SK-N-DZ (cell line): ENCODE measurements at regions not wholly inside any gene's neighbourhood (a gene's known extent, or its start where the extent isn't known, plus 50 kb on each side); places are given as distances from the start of the nearest gene placed in this dataset.

ENCODE experiments used
- DNase-seq: peaks from one replicate; pipeline ENCODE4 v3.0.0-alpha.2; 2015; ENCODE audit warnings: low spot score

DNA sequence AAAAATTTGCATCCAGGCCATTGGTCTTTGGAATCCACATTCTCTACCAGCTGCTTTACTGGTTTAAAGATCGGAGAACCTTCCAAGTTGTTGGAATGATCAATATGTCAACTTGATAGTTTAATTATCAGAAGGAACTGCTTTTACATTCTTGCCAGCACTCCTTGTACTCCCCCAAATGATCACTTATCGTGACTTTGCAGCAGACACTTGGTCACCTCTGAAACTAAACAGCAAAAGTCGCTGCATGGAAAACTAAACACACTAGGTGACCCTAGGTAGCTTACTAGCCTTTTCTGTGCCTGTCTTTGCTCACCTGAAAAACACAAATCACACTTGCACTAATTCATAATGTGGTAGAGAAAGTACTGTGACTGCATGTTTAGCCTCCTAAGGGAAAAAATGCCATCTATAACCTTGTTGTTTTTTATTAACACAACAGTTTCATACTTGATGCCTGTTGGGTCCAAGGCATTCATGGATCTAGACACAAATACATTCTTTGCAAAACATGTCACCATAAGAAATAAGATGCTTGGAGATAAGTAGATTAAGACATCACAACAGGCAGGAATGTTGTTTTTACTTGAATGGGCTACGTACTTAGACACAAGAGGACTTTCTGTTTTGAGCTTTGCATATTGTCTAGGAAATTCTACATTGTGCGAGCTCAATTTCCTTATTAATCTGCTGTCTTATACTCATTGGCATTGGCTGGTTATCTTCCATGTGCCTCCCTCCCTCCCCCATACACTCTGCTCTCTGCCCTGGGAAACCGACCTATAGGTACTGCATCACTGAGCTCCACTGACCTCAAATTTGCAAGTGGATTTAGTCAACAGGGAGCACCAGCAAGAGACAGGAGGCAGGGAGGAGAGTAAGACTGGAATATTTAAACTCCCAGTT lies 219.1 kb upstream of the STK17B start:
- DNase-seq = no peak

DNA sequence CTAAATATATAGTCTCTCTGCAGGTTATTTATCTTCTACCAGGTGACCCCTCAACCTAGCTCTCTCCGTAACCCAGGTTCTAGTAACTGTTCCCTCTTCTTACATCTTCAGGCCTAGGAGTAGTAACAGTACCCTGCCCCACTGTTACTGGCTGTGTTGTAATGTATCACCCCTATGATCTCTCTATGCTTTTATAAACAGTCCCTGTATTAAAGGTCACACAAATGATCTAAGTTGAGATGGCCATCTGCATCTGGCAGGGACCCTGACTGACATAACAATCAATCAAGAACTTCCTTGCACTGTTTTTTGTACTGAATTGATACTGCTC lies 219.7 kb upstream of the STK17B start:
- peak; percentile 29 for DNase-seq

DNA sequence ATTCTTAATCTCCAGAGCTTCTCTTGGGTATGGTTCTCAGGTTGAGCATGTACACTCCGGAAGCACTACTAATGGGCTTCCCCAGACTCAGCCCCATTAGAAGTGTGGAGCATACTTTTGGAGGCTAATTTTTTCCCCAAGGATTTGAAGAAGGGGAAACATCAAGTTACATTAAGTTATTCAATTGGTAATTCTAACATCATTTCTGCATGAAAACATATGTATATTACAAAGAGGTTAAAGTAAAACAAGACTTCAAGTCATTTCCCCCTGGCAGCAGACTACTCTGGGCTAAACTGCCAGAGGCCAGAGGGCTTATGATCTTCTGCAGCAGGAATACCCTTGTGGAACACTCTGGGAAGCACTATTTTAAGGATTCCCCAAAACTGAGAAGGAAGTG lies 227.7 kb upstream of the STK17B start:
- no peak for DNase-seq

DNA sequence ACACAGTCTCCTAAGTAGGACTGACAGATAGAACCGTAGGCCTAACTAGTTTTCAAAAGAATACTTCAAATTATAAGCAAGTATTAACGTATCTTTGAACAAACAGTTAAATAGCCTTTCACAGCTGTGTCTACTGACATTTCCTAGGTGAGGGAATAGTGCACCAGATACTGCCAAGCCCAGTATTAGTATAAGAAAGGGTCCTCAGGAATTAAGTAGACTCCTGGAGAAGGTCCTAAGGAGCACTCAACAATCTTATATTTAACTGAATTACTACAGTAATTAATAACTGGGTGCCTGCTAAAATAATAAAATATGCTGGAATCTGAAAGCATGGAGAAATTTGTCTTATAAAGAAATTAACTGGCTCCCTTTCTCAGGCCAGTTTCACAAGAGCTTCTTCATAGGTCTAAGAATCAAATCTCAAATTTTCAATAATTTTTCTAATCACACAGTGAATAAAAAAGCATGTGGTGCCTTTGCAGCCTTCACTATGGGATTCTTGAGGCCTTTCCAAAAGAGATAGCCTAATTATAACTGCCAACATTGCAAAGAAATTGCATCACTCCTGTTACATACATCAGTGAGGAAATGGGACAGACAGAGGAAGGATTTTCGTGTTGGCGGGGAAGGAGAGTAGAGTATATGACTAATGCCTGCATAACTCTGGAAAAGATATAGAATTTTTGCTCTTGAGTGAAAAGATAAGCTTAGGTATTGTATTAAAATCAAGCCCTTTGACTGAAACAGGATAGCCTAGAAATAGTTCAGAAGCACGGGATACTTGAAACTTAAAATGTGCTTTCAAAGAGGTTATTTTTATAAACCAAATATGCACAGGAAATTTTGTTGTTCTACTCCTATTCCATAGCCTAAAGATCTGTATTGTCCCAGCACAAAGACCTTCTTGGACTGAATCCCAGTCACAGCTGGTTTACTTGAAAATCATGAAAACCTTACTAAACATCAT lies 228.6 kb upstream of the STK17B start:
- no peak for DNase-seq

DNA sequence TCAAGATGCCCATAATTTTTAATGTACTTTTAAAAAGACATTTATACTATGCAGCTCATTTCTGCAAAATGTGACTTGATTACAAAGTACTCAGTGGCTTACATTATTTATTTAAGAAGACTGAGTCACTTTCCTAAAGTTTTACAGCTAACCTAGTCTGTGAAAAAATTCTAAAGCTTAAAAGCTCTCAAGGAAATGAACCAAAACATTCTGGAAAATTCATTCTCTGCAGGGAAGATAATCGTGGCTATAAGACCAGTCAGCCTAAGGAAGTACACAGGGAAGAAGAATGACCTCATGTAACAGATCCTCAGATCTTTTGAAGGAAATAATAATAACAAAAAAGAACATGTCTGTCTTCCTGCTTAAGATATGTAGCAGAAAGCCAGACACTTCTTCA lies 232.1 kb upstream of the STK17B start:
- DNase-seq = no peak

DNA sequence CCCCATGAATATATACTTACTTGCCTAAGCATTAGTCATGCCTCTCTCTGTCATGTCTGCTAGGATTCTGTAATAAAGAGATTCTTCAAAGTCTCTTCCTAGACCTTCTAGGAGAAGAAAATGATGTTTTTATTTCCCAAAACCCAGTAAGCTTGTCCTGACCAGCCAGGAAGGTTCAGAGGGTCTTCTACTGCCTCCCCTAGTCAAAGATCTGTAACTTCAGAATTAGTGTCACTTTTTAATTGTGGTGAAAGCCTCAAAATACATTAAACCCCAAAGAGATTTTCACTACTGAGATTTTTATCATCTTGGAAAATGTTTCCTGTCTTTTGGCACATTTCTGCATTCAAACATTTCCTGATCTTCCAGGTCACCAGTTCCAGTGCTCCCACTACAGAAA lies 232.9 kb upstream of the STK17B start:
- DNase-seq = no peak

DNA sequence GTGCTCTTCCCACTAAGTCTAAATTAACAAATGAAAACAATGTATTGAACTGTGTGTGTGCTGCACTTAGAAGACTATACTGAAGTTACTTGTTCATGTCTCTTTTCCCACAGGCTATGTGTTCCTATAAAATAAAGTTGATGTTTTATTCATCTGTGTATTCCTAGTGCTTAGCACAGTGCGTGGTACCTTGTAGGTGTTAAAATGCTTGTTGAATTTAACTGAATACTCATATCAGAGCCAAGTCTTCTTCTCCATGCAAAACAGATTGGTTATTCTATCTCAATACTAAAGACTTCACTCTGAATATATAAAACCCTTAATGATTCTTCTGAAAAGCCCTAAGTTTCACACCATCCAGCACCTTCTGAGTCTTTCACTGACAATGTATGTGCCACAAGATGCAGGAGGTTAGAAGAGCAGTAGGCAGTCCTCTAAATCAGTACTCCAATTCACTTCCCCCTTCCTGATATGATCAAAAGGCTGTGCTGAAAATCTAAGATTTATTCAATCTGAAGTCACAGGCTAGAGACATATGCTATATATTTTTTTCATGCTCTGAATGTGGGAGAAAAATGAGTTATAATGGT lies 231.7 kb upstream of the CCDC150 start:
- no peak for DNase-seq

DNA sequence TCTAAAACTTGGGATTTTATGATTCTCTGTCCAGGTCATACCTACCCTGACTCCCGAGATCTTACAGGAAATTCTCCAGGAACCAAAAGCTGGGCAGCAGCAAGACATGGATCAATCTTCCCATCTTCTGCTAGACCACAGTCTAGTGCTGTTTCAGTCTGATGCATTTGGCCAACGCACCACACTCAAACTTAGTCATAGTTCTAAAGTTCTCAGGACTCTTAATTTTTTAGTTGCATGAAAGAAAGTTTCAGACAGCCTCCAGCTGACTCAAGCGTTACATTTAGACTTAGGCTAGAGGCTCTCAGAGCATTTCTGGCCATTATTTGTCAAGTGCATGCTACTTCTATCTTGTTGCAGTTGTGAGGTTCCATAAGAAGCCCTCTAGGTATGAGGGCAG lies 230.1 kb upstream of the CCDC150 start:
- DNase-seq = no peak

DNA sequence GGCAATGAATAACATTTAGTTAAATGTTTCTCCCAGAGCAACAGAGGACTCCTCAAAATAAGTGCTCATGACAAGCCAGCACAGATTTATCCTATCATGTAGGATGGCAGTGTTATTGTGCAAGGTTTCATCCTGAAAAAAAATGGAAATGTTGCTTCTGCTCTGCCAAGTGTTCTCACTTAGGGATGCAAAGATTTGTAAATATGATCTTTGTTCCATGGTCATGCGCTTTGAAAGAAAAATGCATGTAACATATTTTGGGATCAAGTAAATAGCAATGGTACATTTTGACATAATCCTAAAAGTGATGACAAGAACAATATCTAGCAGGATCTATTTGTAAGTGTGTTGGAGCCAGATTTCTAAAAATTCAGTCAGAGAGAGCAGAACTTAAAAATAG lies 229.5 kb upstream of the CCDC150 start:
- DNase-seq = no peak

DNA sequence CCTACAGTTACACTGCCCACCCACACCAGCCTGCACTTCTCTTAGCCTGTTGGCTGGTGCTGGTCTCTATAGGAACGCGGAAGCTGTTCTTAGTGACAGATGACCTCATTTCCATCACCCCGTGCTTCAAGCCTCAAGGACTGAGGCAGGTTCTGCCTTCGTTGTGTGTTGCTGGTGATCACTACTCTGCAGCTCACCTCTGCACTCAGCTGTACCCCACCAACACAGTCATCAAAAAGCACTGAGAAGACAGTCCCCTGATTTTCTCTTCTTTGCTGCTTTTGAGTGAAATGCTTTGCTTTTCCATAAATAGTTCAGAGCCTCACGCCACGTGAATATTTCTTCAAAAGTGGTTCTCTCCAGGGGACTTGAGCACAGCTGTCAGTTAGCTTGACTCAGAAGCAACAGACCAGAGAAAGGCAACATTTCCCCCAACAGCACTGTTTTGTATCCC lies 225.7 kb upstream of the CCDC150 start:
- no peak for DNase-seq

DNA sequence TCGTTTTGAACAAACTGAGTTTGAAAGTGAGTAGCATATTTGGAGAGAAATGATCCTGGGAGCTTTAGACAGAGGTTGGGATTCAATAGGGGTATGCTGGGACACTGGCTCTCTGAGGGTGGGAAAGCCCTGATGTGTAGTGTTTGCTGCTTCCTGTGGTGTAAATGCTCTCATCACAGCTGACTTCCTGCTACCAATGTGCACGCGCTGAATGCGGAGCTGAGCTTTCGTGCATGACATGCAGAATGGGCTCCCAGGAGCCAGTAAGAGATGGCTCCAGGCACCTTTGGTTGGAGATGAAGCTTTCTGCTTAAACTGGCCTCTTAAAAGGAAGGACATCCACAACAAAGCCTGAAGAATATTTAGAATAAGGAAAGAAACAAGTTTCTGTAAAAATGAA lies 224.1 kb upstream of the CCDC150 start:
- no peak for DNase-seq

DNA sequence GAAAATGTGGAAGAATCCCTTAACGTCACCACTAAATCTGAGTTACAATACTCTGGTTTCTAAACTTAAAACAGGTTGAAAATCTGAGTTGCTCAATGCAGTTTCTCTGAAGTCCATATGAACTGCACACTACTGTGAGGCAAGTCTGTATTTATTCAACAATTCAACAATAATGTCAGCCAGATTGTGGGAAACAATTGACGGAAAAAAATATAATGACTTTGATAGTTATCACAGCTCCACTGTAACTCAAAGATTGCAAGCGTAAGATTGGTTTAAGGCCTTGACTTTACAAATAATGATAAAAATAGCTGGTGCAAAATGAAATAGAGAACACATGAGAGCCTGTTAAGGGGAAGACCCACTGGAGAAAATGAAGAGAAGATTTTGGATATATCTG lies 219.4 kb upstream of the CCDC150 start:
- no peak for DNase-seq

DNA sequence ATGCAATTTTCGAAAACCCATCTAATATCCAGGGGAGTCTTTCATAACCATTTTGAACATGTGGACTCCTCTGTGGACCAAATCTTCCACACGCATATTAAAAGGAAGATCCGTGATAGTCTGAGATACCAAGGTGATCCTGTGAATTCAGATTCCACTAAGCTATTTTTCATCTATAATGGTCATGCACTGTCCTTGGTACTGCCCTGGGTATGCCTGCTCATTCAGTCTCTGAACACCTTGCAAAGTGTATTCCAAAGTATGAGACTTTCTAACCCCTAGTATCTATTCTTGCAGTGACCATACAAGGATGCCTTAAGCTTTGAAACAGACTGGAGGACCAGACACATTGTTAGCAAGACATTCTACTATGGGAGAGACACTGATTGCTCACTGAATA lies 217.6 kb upstream of the CCDC150 start:
- DNase-seq = no peak

DNA sequence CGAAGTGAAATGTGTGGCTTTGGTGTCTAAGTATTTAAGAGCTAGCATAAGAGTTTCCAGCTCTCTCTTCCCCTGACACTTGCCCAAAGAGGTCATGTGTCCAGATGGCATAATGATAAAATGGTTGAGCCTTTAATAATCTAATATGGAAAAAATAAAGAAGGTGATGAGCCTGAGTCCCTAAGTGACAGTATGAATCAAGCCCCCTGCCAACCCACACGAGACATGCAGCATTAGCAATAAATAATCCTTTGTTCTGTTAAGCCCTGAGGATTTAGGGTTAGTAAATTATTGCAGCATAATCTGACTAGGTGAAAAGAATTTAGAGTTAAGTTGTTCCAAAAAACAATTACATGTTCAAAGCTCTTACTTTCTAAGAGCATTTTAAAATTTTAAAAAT lies 217.2 kb upstream of the CCDC150 start:
- no peak for DNase-seq

DNA sequence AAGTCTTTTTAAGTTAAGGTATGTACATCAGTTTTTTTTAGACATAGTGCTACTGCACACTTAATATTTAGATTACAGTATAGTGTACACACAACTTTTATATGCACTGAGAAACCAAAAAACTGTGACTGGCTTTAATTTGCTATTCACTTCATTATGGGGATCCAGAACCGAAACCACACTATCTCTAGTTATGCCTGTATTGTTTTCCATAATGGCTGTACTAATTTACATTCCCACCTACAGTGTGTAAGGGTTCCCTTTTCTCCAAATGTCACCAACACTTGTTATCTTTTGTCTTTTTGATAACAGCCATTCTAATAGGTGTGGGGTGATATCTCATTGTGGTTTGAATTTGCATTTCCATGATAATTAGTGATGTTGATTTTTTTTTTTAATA lies 213.4 kb upstream of the CCDC150 start:
- DNase-seq = no peak

DNA sequence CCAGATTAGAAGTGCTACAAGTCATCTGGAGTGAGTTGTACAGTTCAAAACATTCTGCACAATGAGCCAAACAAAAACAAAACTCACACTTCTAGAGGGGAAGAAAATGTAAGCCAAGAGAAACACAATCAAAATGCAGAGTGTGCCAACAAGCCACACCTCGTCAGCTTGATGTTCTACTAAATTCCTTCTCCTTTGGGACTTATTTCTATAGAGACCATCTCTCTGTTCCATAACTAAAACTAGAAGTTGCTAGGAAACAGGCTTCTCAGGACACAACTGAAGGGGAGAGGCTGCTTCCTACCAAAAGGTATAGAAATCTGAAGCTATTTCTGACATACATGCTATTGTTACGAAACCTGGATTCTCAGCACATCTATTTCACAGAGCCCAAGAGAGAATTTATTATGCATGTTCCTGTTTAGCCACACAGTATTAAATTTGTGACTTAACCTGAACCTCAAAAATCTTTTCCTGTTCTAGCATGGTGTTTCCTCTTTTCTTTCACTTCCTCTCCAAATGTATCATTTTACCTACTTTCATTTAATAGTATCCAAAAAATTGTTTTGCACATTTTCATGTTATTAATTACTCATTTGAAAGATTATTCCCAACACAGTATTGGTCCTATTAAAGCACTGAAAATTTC lies 211.4 kb upstream of the CCDC150 start:
- no peak for DNase-seq

DNA sequence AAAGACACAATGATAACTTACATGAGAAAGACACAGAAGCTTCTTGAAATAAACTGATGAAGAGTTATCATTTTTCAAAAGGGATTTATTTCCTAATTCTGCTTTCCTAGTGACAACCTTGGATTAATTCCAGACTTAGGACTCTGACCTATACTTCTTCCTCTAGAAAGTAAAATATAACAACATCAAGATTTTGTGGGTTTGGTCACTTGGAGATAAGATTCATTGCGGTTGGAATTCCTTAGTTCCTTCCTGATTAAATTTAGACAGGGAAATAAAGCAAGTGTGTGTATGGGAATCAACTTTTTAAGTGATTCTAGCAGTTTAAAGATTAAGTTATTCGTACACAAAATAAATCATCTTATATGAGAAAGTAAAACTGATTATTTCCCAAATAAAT lies 208.4 kb upstream of the CCDC150 start:
- no peak for DNase-seq

DNA sequence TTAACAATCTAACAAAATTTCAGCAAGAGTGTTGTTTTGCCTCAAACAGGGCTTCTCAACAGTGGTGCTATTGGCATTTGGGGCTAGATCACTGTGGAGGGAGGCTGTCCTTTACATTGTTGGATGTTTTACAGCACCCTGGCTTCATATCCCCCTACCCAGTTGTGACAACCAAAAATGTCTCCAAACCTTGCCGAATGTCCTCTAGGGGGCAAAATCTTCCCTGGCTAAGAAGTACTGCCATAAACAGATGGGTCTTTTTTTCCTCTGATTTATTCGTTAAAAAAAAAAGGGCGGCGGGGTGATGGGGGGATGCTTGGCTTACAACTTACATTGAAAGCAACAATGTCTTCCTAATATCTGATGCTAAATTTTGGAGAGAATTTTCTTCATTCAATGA lies 207.6 kb upstream of the CCDC150 start:
- peak; percentile 35 for DNase-seq

DNA sequence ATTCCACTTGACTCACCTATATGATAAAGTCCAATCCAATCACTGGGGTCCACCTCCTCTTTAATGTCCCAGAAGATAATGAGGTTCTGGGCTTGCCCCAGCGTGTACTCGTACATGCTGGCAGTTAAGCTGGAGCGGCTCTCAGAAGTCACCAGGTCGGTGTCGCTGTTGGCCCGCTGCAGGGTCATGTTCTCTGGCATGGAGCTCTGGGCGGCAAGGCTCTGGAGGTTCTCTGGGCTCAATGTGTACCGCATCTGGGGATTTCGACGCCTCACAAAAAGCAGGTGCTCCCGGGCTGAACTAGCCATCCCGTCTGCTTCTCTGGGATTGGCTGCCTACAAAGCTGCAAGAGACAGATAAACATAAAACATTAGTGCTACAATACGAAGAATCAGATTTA lies 206.4 kb upstream of the CCDC150 start:
- no peak for DNase-seq

DNA sequence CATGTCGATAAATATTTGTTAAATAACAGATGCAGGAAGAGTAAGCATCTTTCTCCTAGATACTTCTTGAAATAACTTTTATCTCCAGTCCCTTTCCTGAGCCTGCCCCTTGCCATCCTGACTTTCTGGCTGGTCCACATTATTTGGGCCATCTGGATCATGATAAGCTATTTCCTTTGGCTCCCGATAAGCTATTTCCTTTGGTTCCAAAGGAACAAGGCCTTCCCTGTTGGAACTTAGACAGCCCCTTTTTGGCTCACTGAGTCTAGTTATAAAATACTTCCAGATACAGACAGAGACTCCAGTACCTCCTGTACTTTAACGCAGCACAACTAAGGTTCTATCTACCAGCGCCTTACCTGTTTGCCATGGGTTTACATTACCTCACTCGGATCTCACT lies 205.3 kb upstream of the CCDC150 start:
- DNase-seq = no peak

DNA sequence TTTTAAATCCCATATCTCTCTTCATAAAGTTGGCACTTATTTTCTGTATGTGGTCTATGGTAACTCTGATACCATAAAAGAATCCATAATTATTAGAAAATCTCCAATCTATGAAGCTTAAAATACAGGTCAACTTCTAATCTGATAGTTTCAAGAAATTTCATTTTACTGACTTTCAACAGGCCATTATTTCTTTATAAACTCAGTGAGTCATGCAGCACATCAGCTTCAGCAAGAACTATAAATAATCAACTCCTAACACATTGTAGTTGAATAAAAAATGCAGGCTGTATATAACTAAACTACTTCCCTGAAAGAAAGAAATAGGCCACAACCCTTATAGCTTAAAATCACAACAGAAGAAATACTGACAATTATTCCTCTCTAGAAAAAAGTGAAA lies 204.3 kb upstream of the CCDC150 start:
- no peak for DNase-seq

DNA sequence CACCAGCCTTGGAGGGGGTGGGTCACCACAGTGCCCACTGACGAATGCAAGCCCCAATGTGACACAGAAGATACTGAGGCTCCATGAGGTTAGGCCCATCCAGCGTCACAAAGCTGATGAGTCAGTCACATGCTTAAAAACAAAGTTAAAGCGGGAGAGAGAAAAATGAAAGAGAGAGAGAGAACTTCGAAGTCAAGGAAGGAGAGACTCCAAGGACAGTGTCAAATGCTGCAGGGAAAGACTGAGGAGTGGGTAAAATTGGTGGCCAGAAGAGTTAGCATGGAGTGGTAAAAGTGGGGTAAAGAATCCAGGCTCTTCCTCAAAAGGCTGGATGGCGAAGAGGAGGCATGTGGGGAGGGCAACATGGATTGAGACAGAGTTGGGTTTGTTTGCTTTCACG lies 201.9 kb upstream of the CCDC150 start:
- DNase-seq = no peak
